ENCODE measurements at regions not wholly inside any gene's neighbourhood (a gene's known extent, or its start where the extent isn't known, plus 50 kb on each side); places are given as distances from the start of the nearest gene placed in this dataset.

- Mint-ChIP-seq H3K36me3 (ENCODE audit: insufficient read depth in 1 of 3, low read depth in 3 of 3) (no peaks in the 10 kb centered on the region), H3K9me3 (no peaks in the 10 kb centered on the region), H3K27ac (peak overlapping the region in 1 of 3 experiments; percentile 20; a peak in 2 of 7 replicates), H3K27me3 (ENCODE audit: low read depth) (no peaks in the 10 kb centered on the region; the same call in 1 of the 2 replicates), H3K4me3 (no peak overlapping the region), H3K4me1 (peaks cover 0 to 10% of the 10 kb centered on the region in 2 experiments)
- no peak overlapping the region for H2BK12ac ChIP-seq (ENCODE audit: insufficient read length, low read depth, low read length)
- no peak overlapping the region for H4K8ac ChIP-seq (replicated peaks; ENCODE audit: insufficient read length, low read depth, low read length)
- no peak overlapping the region for H2AK5ac ChIP-seq (ENCODE audit: insufficient read length, low read length)
- no peaks in the 10 kb centered on the region for H3K27me3 ChIP-seq (ENCODE audit: insufficient read depth, low read length)
- no peak overlapping the region for H3K4ac ChIP-seq (ENCODE audit: low read depth, low read length)
- H3K79me1 ChIP-seq (ENCODE audit: insufficient read depth, low read depth, low read length, poor library complexity, severe bottlenecking) = no peaks in the 10 kb centered on the region
- no peak overlapping the region for H3K56ac ChIP-seq (ENCODE audit: insufficient read length, low read depth, low read length)
- peaks cover 5% of the 10 kb centered on the region for H3K4me1 ChIP-seq (ENCODE audit: insufficient read depth, low read length)
- no peak overlapping the region for H3K4me2 ChIP-seq (ENCODE audit: insufficient read depth, insufficient read length, low read length)
- H2AFZ ChIP-seq (ENCODE audit: low read length) = no peak overlapping the region
- no peak overlapping the region for H2BK5ac ChIP-seq (ENCODE audit: insufficient read length, low read length)
- no peak overlapping the region for H3K23ac ChIP-seq (ENCODE audit: insufficient read length, low read depth, low read length)
- no peaks in the 10 kb centered on the region for H3K9me3 ChIP-seq (ENCODE audit: control insufficient read depth, low read depth, low read length)
- TF ChIP-seq CTCF (conservative IDR thresholded peaks at IDR 0.05) = no peak
- H3K18ac ChIP-seq (ENCODE audit: insufficient read length, low read depth, low read length) = no peak overlapping the region
- no peak for DNase-seq
- no peaks in the 10 kb centered on the region for H3K23me2 ChIP-seq (ENCODE audit: insufficient read length, low read depth, low read length, poor library complexity, severe bottlenecking)
- no peaks in the 10 kb centered on the region for H3K79me2 ChIP-seq (ENCODE audit: insufficient read depth, low read length)
- no peak overlapping the region for H3K27ac ChIP-seq (ENCODE audit: insufficient read length, low read depth, low read length)
- H2BK120ac ChIP-seq (ENCODE audit: low read depth, low read length, poor library complexity, severe bottlenecking) = no peak overlapping the region
- no peak overlapping the region for H3T11ph ChIP-seq (ENCODE audit: low read length)
- H4K5ac ChIP-seq (ENCODE audit: insufficient read length, low read depth, low read length) = no peak overlapping the region
- H3K14ac ChIP-seq (ENCODE audit: insufficient read depth, low read length) = no peak overlapping the region
- no CpG with 5 or more reads among the region's 19 CpGs for WGBS (ENCODE audit: extremely low coverage, insufficient read length, low lambda C conversion rate)
- H3K9ac ChIP-seq (ENCODE audit: extremely low read depth, insufficient read length, low read length) = no peak overlapping the region
- H2BK20ac ChIP-seq (ENCODE audit: low read depth, low read length, poor library complexity, severe bottlenecking) = no peak overlapping the region
- no peaks in the 10 kb centered on the region for H4K20me1 ChIP-seq (ENCODE audit: control insufficient read depth, insufficient read depth, insufficient read length)
- no peak overlapping the region for H4K91ac ChIP-seq (ENCODE audit: insufficient read length, low read depth, low read length)
- H2BK15ac ChIP-seq (ENCODE audit: low read depth, low read length) = no peak overlapping the region
Observed at GRCh38 chr3:72572489-72573007, 275.7 kb downstream of the SHQ1 start.

Measured in H9 (cell line).